HEK293T (cell line): ENCODE measurements at regions not wholly inside any gene's neighbourhood (a gene's known extent, or its start where the extent isn't known, plus 50 kb on each side); places are given as distances from the start of the nearest gene placed in this dataset.

ENCODE experiments used
- ARNT ChIP-seq: fragments of 450-650 bp; IDR thresholded peaks from 2 replicates; pipeline ENCODE4 v1.6.1; 2017; ENCODE audit warnings: mild to moderate bottlenecking
- BHLHE40 ChIP-seq: fragments of 450-650 bp; IDR thresholded peaks from 2 replicates; pipeline ENCODE4 v1.6.1; 2016; ENCODE audit warnings: mild to moderate bottlenecking, moderate library complexity, borderline replicate concordance
- FOXA1 ChIP-seq: fragments of 450-650 bp; IDR thresholded peaks from 2 replicates; pipeline ENCODE4 v1.6.1; 2016; ENCODE audit warnings: mild to moderate bottlenecking
- FOXM1 ChIP-seq: fragments of 450-650 bp; IDR thresholded peaks from 2 replicates; pipeline ENCODE4 v1.6.1; 2017; ENCODE audit warnings: mild to moderate bottlenecking, borderline replicate concordance
- HDGF ChIP-seq: fragments of 450-650 bp; IDR thresholded peaks from 2 replicates; pipeline ENCODE4 v1.6.1; 2017; ENCODE audit warnings: antibody characterized with exemption, borderline replicate concordance
- L3MBTL2 ChIP-seq: fragments of 450-650 bp; conservative IDR thresholded peaks from 2 replicates; pipeline ENCODE4 v1.6.1; 2016; ENCODE audit warnings: mild to moderate bottlenecking
- SP1 ChIP-seq: fragments of 450-650 bp; IDR thresholded peaks from 2 replicates; pipeline ENCODE4 v1.6.1; 2017
- TARDBP ChIP-seq: fragments of 450-650 bp; IDR thresholded peaks from 2 replicates; pipeline ENCODE4 v1.6.1; 2016
- ZNF384 ChIP-seq: fragments of 450-650 bp; IDR thresholded peaks from 2 replicates; pipeline ENCODE4 v1.6.1; 2016

GRCh38 chr5:145375521-145375920 lies 459.6 kb downstream of the PRELID2 start:
- TF ChIP-seq L3MBTL2 (no peak), ARNT (no peak), SP1 (no peak), BHLHE40 (no peak), FOXM1 (no peak), TARDBP (no peak), HDGF (no peak), FOXA1 (no peak), ZNF384 (no peak)
